ENCODE measurements at regions not wholly inside any gene's neighbourhood (a gene's known extent, or its start where the extent isn't known, plus 50 kb on each side); places are given as distances from the start of the nearest gene placed in this dataset.
A peak's percentile ranks its signal among the peaks of the same experiment; 100 is the strongest.

DNA sequence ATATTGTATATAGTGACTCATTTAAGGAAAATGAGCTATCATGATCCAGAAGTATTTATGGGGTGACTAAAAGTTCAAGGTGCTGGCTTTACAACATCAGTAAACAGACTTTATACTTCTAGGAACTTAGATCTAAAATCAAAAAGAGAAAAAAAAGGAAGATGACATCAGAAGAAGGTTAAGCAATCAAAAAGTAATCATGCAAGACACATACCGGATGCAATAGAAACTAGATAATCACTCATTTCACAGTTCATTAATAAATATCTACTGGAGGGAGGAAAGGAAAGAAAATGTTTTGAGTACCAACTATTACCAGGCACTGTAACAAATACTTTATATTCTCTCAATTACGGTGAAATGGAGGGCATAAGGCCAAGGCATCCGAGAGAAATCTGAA, 276.4 kb downstream of the SPRY1 start:
- H3K4me3 ChIP-seq (ENCODE audit: low read length in 2 of 2): no peak overlapping the region
- H3K23ac ChIP-seq (ENCODE audit: low read depth, low read length, poor library complexity): no peak overlapping the region
- H3K4me2 ChIP-seq (ENCODE audit: insufficient read depth, low read length, poor library complexity, severe bottlenecking): no peak overlapping the region
- H2BK15ac ChIP-seq (ENCODE audit: low read length): no peak overlapping the region
- no peak overlapping the region for H3K14ac ChIP-seq (ENCODE audit: low read length)
- H2BK120ac ChIP-seq (ENCODE audit: low read depth, low read length): no peak overlapping the region
- no peak overlapping the region for H2AFZ ChIP-seq (ENCODE audit: low read length)
- no peak overlapping the region for H4K8ac ChIP-seq (ENCODE audit: low read depth, low read length)
- no peak overlapping the region for H3K4ac ChIP-seq (ENCODE audit: low read length)
- H3K4me1 ChIP-seq (ENCODE audit: control insufficient read depth in 2 of 2, insufficient read depth in 1 of 2, low read depth in 1 of 2, low read length in 2 of 2): no peaks in the 10 kb centered on the region
- no peaks in the 10 kb centered on the region for H3K27me3 ChIP-seq (ENCODE audit: control insufficient read depth in 3 of 3, insufficient read depth in 3 of 3, low read depth in 1 of 3, low read length in 3 of 3)
- H2BK12ac ChIP-seq (ENCODE audit: low read length): no peak overlapping the region
- H2BK5ac ChIP-seq (ENCODE audit: low read length): no peak overlapping the region
- H3K27ac ChIP-seq (replicated peaks; ENCODE audit: low read length): no peak overlapping the region
- no peak overlapping the region for H2AK5ac ChIP-seq (ENCODE audit: low read depth, low read length)
- no CpG with 5 or more reads among the region's 3 CpGs for WGBS, 2 donors (ENCODE audit: extremely low coverage in 2 of 2, insufficient read length in 2 of 2, insufficient replicate concordance in 1 of 2)
- H4K91ac ChIP-seq (ENCODE audit: low read depth, low read length, poor library complexity): no peak overlapping the region
- no peak overlapping the region for H3K18ac ChIP-seq (ENCODE audit: low read length)
- no peaks in the 10 kb centered on the region for H3K36me3 ChIP-seq (replicated peaks in 1 of 2; ENCODE audit: control insufficient read depth in 2 of 2, insufficient read depth in 2 of 2, low read length in 2 of 2)
- DNase-seq (ENCODE audit: low spot score): no peak
- no peak overlapping the region for H3K9ac ChIP-seq (ENCODE audit: low read depth, low read length, poor library complexity)
- H3K9me3 ChIP-seq (replicated peaks in 1 of 2; ENCODE audit: control insufficient read depth in 2 of 2, insufficient read depth in 1 of 2, low read depth in 1 of 2, low read length in 2 of 2): no peaks in the 10 kb centered on the region
- no peaks in the 10 kb centered on the region for H3K79me1 ChIP-seq (ENCODE audit: low read depth, low read length)

DNA sequence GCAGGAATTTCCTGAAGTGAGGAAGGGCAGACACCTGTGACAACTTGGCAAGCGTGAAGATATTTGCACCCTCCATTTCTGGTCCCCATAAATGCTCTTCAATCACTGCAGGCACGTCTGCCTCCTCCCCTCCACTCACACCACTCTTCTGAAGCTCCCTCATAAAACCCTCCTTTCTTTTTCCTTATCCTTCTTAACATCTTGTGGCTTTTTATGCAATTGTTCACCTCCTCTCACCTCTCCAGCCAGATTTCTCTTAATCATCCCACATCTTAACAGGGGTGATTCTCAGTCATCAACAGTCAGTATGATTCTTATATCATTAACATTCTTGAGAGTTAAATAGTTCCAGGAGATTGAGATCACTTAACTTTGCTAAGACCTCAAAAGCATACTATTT, 277.4 kb downstream of the SPRY1 start:
- Histone ChIP-seq H3K14ac (ENCODE audit: low read length) (no peak overlapping the region), H2AFZ (ENCODE audit: low read length) (no peak overlapping the region), H3K27ac (replicated peaks; ENCODE audit: low read length) (no peak overlapping the region), H3K4me3 (ENCODE audit: low read length in 2 of 2) (no peak overlapping the region), H3K36me3 (replicated peaks in 1 of 2; ENCODE audit: control insufficient read depth in 2 of 2, insufficient read depth in 2 of 2, low read length in 2 of 2) (no peaks in the 10 kb centered on the region), H3K18ac (ENCODE audit: low read length) (no peak overlapping the region), H2BK5ac (ENCODE audit: low read length) (no peak overlapping the region), H2BK15ac (ENCODE audit: low read length) (no peak overlapping the region), H3K23ac (ENCODE audit: low read depth, low read length, poor library complexity) (no peak overlapping the region), H2BK12ac (ENCODE audit: low read length) (no peak overlapping the region), H3K4me2 (ENCODE audit: insufficient read depth, low read length, poor library complexity, severe bottlenecking) (no peak overlapping the region), H3K27me3 (ENCODE audit: control insufficient read depth in 3 of 3, insufficient read depth in 3 of 3, low read depth in 1 of 3, low read length in 3 of 3) (no peaks in the 10 kb centered on the region), H4K91ac (ENCODE audit: low read depth, low read length, poor library complexity) (no peak overlapping the region), H3K4ac (ENCODE audit: low read length) (no peak overlapping the region), H4K8ac (ENCODE audit: low read depth, low read length) (no peak overlapping the region), H3K4me1 (ENCODE audit: control insufficient read depth in 2 of 2, insufficient read depth in 1 of 2, low read depth in 1 of 2, low read length in 2 of 2) (no peaks in the 10 kb centered on the region), H2AK5ac (ENCODE audit: low read depth, low read length) (no peak overlapping the region), H3K9ac (ENCODE audit: low read depth, low read length, poor library complexity) (no peak overlapping the region), H2BK120ac (ENCODE audit: low read depth, low read length) (no peak overlapping the region), H3K79me1 (ENCODE audit: low read depth, low read length) (no peaks in the 10 kb centered on the region), H3K9me3 (replicated peaks in 1 of 2; ENCODE audit: control insufficient read depth in 2 of 2, insufficient read depth in 1 of 2, low read depth in 1 of 2, low read length in 2 of 2) (peaks cover 0 to 1% of the 10 kb centered on the region in 2 donors)
- WGBS, 2 donors (ENCODE audit: extremely low coverage in 2 of 2, insufficient read length in 2 of 2, insufficient replicate concordance in 1 of 2): no CpG with 5 or more reads among the region's 2 CpGs
- DNase-seq (ENCODE audit: low spot score): no peak

- Histone ChIP-seq H2BK120ac (ENCODE audit: low read depth, low read length) (no peak overlapping the region), H3K4me2 (ENCODE audit: insufficient read depth, low read length, poor library complexity, severe bottlenecking) (no peak overlapping the region), H3K27ac (replicated peaks; ENCODE audit: low read length) (no peak overlapping the region), H3K9me3 (replicated peaks in 1 of 2; ENCODE audit: control insufficient read depth in 2 of 2, insufficient read depth in 1 of 2, low read depth in 1 of 2, low read length in 2 of 2) (peaks cover 0 to 2% of the 10 kb centered on the region in 2 donors), H2AK5ac (ENCODE audit: low read depth, low read length) (no peak overlapping the region), H3K79me1 (ENCODE audit: low read depth, low read length) (no peaks in the 10 kb centered on the region), H3K14ac (ENCODE audit: low read length) (no peak overlapping the region), H3K18ac (ENCODE audit: low read length) (no peak overlapping the region), H2AFZ (ENCODE audit: low read length) (peak overlapping the region; percentile 32), H4K91ac (ENCODE audit: low read depth, low read length, poor library complexity) (no peak overlapping the region), H4K8ac (ENCODE audit: low read depth, low read length) (no peak overlapping the region), H3K36me3 (replicated peaks in 1 of 2; ENCODE audit: control insufficient read depth in 2 of 2, insufficient read depth in 2 of 2, low read length in 2 of 2) (no peaks in the 10 kb centered on the region), H3K27me3 (ENCODE audit: control insufficient read depth in 3 of 3, insufficient read depth in 3 of 3, low read depth in 1 of 3, low read length in 3 of 3) (no peaks in the 10 kb centered on the region), H2BK5ac (ENCODE audit: low read length) (no peak overlapping the region), H3K4me1 (ENCODE audit: control insufficient read depth in 2 of 2, insufficient read depth in 1 of 2, low read depth in 1 of 2, low read length in 2 of 2) (no peaks in the 10 kb centered on the region), H3K4me3 (ENCODE audit: low read length in 2 of 2) (no peak overlapping the region), H2BK15ac (ENCODE audit: low read length) (no peak overlapping the region), H2BK12ac (ENCODE audit: low read length) (no peak overlapping the region), H3K4ac (ENCODE audit: low read length) (no peak overlapping the region), H3K9ac (ENCODE audit: low read depth, low read length, poor library complexity) (no peak overlapping the region), H3K23ac (ENCODE audit: low read depth, low read length, poor library complexity) (no peak overlapping the region)
- WGBS, 2 donors (ENCODE audit: extremely low coverage in 2 of 2, insufficient read length in 2 of 2, insufficient replicate concordance in 1 of 2): no CpG with 5 or more reads among the region's 5 CpGs
- DNase-seq (ENCODE audit: low spot score): no peak
Measured at GRCh38 chr4:123674762-123675465, 278.3 kb downstream of the SPRY1 start.

DNA sequence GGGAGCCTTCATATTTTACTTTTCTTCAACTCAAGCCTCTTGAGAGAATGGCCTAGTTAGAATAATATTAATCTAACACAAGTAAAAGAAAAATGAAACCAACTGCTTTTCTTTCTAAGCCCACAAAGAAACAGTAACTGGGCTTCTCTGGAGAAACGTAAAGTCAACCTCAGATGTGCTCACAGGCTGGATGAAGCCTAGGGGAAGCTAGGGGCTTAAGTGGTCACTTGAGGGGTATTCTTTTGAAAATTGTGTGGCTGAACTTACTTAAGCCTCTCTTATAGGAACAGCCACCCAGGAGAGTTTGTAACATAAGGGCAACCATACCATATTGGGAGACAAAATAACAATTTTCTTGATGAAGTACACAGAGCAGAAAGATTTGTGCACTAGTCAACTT, 279.0 kb downstream of the SPRY1 start:
- H3K27me3 ChIP-seq (ENCODE audit: control insufficient read depth in 3 of 3, insufficient read depth in 3 of 3, low read depth in 1 of 3, low read length in 3 of 3): no peaks in the 10 kb centered on the region
- no peak overlapping the region for H2BK15ac ChIP-seq (ENCODE audit: low read length)
- H3K4me2 ChIP-seq (ENCODE audit: insufficient read depth, low read length, poor library complexity, severe bottlenecking): no peak overlapping the region
- peak overlapping the region; percentile 32 for H2AFZ ChIP-seq (ENCODE audit: low read length)
- H3K4me1 ChIP-seq (ENCODE audit: control insufficient read depth in 2 of 2, insufficient read depth in 1 of 2, low read depth in 1 of 2, low read length in 2 of 2): no peaks in the 10 kb centered on the region
- H3K9me3 ChIP-seq (replicated peaks in 1 of 2; ENCODE audit: control insufficient read depth in 2 of 2, insufficient read depth in 1 of 2, low read depth in 1 of 2, low read length in 2 of 2): peaks cover 0 to 2% of the 10 kb centered on the region in 2 donors
- no peak overlapping the region for H3K9ac ChIP-seq (ENCODE audit: low read depth, low read length, poor library complexity)
- H2BK5ac ChIP-seq (ENCODE audit: low read length): no peak overlapping the region
- no peak overlapping the region for H2AK5ac ChIP-seq (ENCODE audit: low read depth, low read length)
- H3K23ac ChIP-seq (ENCODE audit: low read depth, low read length, poor library complexity): no peak overlapping the region
- no peak overlapping the region for H4K91ac ChIP-seq (ENCODE audit: low read depth, low read length, poor library complexity)
- DNase-seq (ENCODE audit: low spot score): no peak
- WGBS, 2 donors (ENCODE audit: extremely low coverage in 2 of 2, insufficient read length in 2 of 2, insufficient replicate concordance in 1 of 2): no CpG with 5 or more reads among the region's 1 CpG
- H3K14ac ChIP-seq (ENCODE audit: low read length): no peak overlapping the region
- H3K36me3 ChIP-seq (replicated peaks in 1 of 2; ENCODE audit: control insufficient read depth in 2 of 2, insufficient read depth in 2 of 2, low read length in 2 of 2): no peaks in the 10 kb centered on the region
- no peak overlapping the region for H4K8ac ChIP-seq (ENCODE audit: low read depth, low read length)
- H3K79me1 ChIP-seq (ENCODE audit: low read depth, low read length): no peaks in the 10 kb centered on the region
- no peak overlapping the region for H2BK120ac ChIP-seq (ENCODE audit: low read depth, low read length)
- no peak overlapping the region for H3K4me3 ChIP-seq (ENCODE audit: low read length in 2 of 2)
- H3K4ac ChIP-seq (ENCODE audit: low read length): no peak overlapping the region
- no peak overlapping the region for H3K27ac ChIP-seq (replicated peaks; ENCODE audit: low read length)
- no peak overlapping the region for H2BK12ac ChIP-seq (ENCODE audit: low read length)
- no peak overlapping the region for H3K18ac ChIP-seq (ENCODE audit: low read length)
